Testis (tissue), 2 donors: ENCODE measurements at regions not wholly inside any gene's neighbourhood (a gene's known extent, or its start where the extent isn't known, plus 50 kb on each side); places are given as distances from the start of the nearest gene placed in this dataset.

ENCODE experiments used
- DNase-seq: peaks from one replicate; pipeline ENCODE4 v3.0.0-alpha.2; 2019
- H3K27ac ChIP-seq, 2 donors: fragments of 200-600 bp; sonication (generic); one replicate each; pipeline ENCODE4 v1.5.1; 2019
- H3K27me3 ChIP-seq: fragments of 200-600 bp; sonication (generic); one replicate; pipeline ENCODE4 v1.5.1; 2019
- H3K36me3 ChIP-seq: fragments of 200-600 bp; sonication (generic); one replicate; pipeline ENCODE4 v1.5.1; 2017; ENCODE audit warnings: low read depth; ENCODE audit errors: missing control alignments
- H3K4me1 ChIP-seq: fragments of 200-600 bp; sonication (generic); one replicate; pipeline ENCODE4 v1.5.1; 2019
- H3K4me3 ChIP-seq, 2 donors: fragments of 200-600 bp; sonication (generic); one replicate each; pipeline ENCODE4 v1.5.1; 2017 to 2019
- H3K9me3 ChIP-seq: fragments of 200-600 bp; sonication (generic); one replicate; pipeline ENCODE4 v1.5.1; 2017
- POLR2A ChIP-seq: fragments of 450-650 bp; IDR thresholded peaks from one replicate; pipeline ENCODE4 v1.6.1; 2017; ENCODE audit warnings: antibody characterized with exemption, mild to moderate bottlenecking, moderate library complexity
- WGBS, 2 donors: methylation state at CpG; one replicate each; pipeline ENCODE4 v1.1.5; 2018; 5-methylcytosine and 5-hydroxymethylcytosine counted together
- intact Hi-C: fragments of 100-400 bp; cut with DNase I; formaldehyde crosslinking; loops from one replicate; pipeline ENCODE4 v1.15.1; 2023; ENCODE audit warnings: low total_unique reads
- TF ChIP-seq, protein P1 (sequence below), 3 experiments: fragments of 450-650 bp in 2 of 3; fragments of 200-600 bp in 1 of 3; sonication (generic) in 1 of 3; IDR thresholded peaks; one replicate each; pipeline ENCODE4 v1.5.1; 2016 to 2019; ENCODE audit warnings: antibody characterized with exemption in 3 of 3, mild to moderate bottlenecking in 2 of 3, moderate library complexity in 1 of 3

DNA sequence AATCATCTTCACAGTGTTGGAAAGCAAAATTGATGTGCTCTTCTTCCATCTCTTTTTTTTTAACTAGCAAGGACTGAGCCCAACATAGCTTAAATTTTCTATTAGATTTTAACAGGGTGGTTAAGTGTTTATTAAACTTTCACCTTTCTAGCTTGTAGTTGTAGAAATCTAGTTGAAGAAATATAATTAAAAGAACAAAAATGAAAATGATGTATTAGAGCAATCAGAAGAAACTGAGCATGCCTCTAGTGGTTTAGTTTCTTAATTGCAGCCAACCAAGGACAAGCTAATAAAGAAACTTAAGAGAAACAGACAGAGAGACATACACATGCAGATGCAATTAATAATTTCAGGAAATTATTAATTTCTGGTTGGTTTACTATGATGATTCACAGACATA lies 673.0 kb upstream of the LMO3 start:
- TF ChIP-seq POLR2A = no peak
- TF ChIP-seq, protein P1, sequence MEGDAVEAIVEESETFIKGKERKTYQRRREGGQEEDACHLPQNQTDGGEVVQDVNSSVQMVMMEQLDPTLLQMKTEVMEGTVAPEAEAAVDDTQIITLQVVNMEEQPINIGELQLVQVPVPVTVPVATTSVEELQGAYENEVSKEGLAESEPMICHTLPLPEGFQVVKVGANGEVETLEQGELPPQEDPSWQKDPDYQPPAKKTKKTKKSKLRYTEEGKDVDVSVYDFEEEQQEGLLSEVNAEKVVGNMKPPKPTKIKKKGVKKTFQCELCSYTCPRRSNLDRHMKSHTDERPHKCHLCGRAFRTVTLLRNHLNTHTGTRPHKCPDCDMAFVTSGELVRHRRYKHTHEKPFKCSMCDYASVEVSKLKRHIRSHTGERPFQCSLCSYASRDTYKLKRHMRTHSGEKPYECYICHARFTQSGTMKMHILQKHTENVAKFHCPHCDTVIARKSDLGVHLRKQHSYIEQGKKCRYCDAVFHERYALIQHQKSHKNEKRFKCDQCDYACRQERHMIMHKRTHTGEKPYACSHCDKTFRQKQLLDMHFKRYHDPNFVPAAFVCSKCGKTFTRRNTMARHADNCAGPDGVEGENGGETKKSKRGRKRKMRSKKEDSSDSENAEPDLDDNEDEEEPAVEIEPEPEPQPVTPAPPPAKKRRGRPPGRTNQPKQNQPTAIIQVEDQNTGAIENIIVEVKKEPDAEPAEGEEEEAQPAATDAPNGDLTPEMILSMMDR (IDR thresholded peaks at IDR 0.05) = peak in 1 of 3 experiments; percentile 49
- H3K36me3 ChIP-seq = no peaks in the 10 kb centered on the region
- H3K4me1 ChIP-seq = no peaks in the 10 kb centered on the region
- H3K4me3 ChIP-seq = no peak overlapping the region
- no peaks in the 10 kb centered on the region for H3K9me3 ChIP-seq
- H3K27ac ChIP-seq = no peak overlapping the region
- intact Hi-C loops = no loop called here
- no peak for DNase-seq
- no peaks in the 10 kb centered on the region for H3K27me3 ChIP-seq

DNA sequence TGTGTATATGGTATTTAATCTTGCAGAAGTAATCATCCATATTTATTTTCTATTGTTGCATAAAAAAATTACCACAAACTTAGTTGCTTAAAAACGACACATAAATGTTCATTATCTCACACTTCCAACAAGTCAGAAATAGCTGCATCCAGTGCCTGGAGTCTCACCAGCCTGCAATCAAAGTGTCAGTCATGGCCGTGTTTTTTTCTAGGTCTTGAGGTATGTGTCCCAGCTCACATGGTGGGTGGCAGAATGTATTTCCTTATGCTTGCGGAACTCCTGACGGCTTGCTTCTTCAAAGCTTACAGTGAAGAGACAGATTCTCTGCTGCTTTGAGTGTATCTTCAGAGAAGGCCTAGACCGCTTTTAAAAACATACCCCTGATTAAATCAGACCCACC lies 670.2 kb upstream of the LMO3 start:
- H3K27ac ChIP-seq = no peak overlapping the region
- WGBS, 2 donors = 75% methylated on average over 5 of the region's 5 CpGs

DNA sequence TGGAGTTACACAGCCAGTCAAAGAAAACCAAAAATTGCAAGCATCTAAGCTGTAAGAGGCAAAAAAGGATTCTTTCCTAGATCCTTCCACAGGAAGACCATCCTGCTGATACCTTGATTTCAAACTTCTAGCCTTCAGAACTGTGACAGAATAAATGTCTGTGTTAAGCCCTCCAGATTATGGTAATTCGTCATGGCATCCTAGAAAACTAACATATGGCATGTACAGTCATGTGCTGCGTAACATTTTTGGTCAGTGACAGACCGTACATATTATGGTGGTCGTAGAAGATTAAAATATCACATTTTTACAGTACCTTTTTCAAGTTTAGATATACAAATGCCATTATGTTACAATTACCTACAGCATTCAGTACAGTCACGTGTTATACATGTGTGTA lies 660.9 kb upstream of the LMO3 start:
- intact Hi-C loops = no loop called here
- no peaks in the 10 kb centered on the region for H3K9me3 ChIP-seq
- H3K27me3 ChIP-seq = no peaks in the 10 kb centered on the region
- H3K36me3 ChIP-seq = no peaks in the 10 kb centered on the region
- H3K27ac ChIP-seq = no peak overlapping the region
- DNase-seq = no peak
- H3K4me1 ChIP-seq = no peaks in the 10 kb centered on the region
- WGBS, 2 donors = 94 to 95% methylated on average over 5 of the region's 5 CpGs
- H3K4me3 ChIP-seq = no peak overlapping the region
- TF ChIP-seq, protein P1 (IDR thresholded peaks at IDR 0.05) = no peak
- TF ChIP-seq POLR2A = no peak

More for the DNA sequence above, 670.2 kb upstream of the LMO3 start:
- DNase-seq = no peak
- Histone ChIP-seq H3K4me1 (no peaks in the 10 kb centered on the region), H3K36me3 (no peaks in the 10 kb centered on the region), H3K9me3 (no peaks in the 10 kb centered on the region), H3K4me3 (no peak overlapping the region), H3K27me3 (no peaks in the 10 kb centered on the region)
- intact Hi-C loops = no loop called here
- no peak for TF ChIP-seq POLR2A
- TF ChIP-seq, protein P1 (IDR thresholded peaks at IDR 0.05) = no peak

DNA sequence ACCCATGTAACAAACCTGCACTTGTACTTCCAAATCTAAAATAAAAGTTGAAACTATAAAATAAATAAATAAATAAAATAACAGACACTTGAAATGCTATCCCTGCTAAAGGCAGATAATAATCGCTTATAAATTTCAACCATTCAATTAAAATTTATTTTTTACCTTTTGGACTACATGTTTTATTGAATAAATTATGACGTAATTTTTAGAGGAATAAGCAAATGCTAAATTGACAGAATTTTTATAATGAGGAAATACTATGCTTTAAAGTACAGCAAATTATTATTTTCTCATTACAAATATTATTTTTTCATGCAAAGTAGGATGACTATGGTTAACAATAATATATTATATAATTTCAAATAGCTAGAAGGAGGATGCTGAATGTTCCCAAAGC lies 658.6 kb upstream of the LMO3 start:
- intact Hi-C loops = no loop called here
- no peak for TF ChIP-seq POLR2A
- TF ChIP-seq, protein P1 (IDR thresholded peaks at IDR 0.05) = no peak
- H3K4me3 ChIP-seq = no peak overlapping the region
- H3K9me3 ChIP-seq = no peaks in the 10 kb centered on the region
- H3K4me1 ChIP-seq = no peaks in the 10 kb centered on the region
- DNase-seq = no peak
- H3K27me3 ChIP-seq = no peaks in the 10 kb centered on the region
- WGBS, 2 donors = 89 to 91% methylated on average over 2 of the region's 2 CpGs
- H3K27ac ChIP-seq = no peak overlapping the region
- no peaks in the 10 kb centered on the region for H3K36me3 ChIP-seq

DNA sequence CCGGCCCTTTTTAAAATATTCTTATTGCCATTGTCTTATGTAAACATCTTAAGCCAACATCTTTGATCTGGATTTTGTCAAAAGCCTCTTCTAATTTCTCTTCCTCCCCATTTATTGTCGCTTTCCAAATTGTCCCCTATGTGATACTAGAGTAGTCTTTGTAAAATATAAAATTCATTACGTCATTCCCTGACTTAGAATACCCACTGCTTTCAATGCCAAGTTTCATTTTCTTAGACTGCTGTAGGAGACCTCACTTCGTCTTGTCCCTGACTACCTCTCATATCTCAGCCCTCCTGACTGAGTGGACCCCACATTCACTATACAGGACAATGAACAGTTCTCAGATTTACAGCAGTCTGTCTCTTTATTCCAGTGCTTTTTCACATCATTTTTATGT lies 633.9 kb upstream of the LMO3 start:
- no peak for TF ChIP-seq POLR2A
- TF ChIP-seq, protein P1 (IDR thresholded peaks at IDR 0.05) = no peak
- intact Hi-C loops = no loop called here
- no peak overlapping the region for H3K27ac ChIP-seq
- H3K36me3 ChIP-seq = no peaks in the 10 kb centered on the region
- no peak overlapping the region for H3K4me3 ChIP-seq
- no peaks in the 10 kb centered on the region for H3K9me3 ChIP-seq
- DNase-seq = no peak
- 58 to 77% methylated on average over 4 of the region's 4 CpGs for WGBS, 2 donors
- no peaks in the 10 kb centered on the region for H3K27me3 ChIP-seq
- H3K4me1 ChIP-seq = no peaks in the 10 kb centered on the region
